ENCODE measurements at regions not wholly inside any gene's neighbourhood (a gene's known extent, or its start where the extent isn't known, plus 50 kb on each side); places are given as distances from the start of the nearest gene placed in this dataset.

DNA sequence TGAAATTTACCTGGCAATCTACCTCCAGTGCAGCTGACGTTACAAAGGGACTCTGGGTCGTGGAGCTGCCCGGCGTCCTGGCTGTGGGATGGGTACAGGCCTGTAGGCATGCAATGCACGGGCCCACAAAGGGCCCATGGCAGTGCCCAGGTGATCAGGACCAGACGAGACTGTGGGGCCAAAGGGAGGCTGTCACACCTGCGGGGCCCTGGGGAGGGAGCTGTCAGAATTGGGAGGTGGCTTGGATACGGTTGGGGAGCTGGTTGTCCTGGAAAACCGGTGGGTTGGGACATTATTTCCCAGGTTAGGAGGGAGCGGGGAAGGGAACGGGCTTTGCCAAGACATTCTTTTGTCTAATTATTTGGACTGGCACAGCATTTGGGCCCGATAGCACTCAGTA is 958.5 kb downstream of the BRD1 start:
- Histone ChIP-seq H4K91ac (ENCODE audit: insufficient read depth, low read depth, low read length) (no peak overlapping the region), H2BK15ac (ENCODE audit: low read depth, low read length) (no peak overlapping the region), H2AK9ac (replicated peaks; ENCODE audit: low read depth, low read length, poor library complexity) (no peak overlapping the region), H3K9me3 (ENCODE audit: control insufficient read depth, insufficient read depth, low read length) (peaks cover 53% of the 10 kb centered on the region), H3K56ac (ENCODE audit: extremely low read depth, insufficient read depth, low read length) (no peak overlapping the region), H2AK5ac (ENCODE audit: low read depth, low read length) (no peak overlapping the region), H3K18ac (ENCODE audit: low read depth, low read length) (no peak overlapping the region), H3K9ac (ENCODE audit: low read depth, low read length) (no peak overlapping the region), H3K23ac (ENCODE audit: low read depth, low read length) (no peak overlapping the region), H3K4ac (ENCODE audit: low read depth, low read length) (no peak overlapping the region), H3K4me3 (ENCODE audit: insufficient read depth, low read depth, low read length) (no peak overlapping the region), H3K9me1 (ENCODE audit: insufficient read depth, low read length) (no peaks in the 10 kb centered on the region), H3K27me3 (ENCODE audit: control insufficient read depth, insufficient read depth, low read length) (no peaks in the 10 kb centered on the region), H3K4me1 (ENCODE audit: control insufficient read depth, insufficient read depth, low read length) (no peaks in the 10 kb centered on the region), H3K36me3 (ENCODE audit: control insufficient read depth, insufficient read depth, low read length) (no peaks in the 10 kb centered on the region), H3K79me1 (ENCODE audit: low read depth in 1 of 2, low read length in 2 of 2) (no peaks in the 10 kb centered on the region), H2BK120ac (ENCODE audit: low read depth, low read length) (no peak overlapping the region), H2BK5ac (ENCODE audit: low read depth, low read length, poor library complexity, severe bottlenecking) (no peak overlapping the region), H3K27ac (ENCODE audit: insufficient read depth, low read length) (no peak overlapping the region), H4K20me1 (ENCODE audit: insufficient read depth, low read length) (no peaks in the 10 kb centered on the region), H3K14ac (replicated peaks; ENCODE audit: low read depth, low read length) (no peak overlapping the region), H2AFZ (replicated peaks; ENCODE audit: low read length, poor library complexity) (no peak overlapping the region), H4K5ac (ENCODE audit: low read depth, low read length) (no peak overlapping the region), H2BK20ac (ENCODE audit: low read depth, low read length) (no peak overlapping the region), H3K4me2 (ENCODE audit: low read depth, low read length) (no peak overlapping the region), H4K8ac (ENCODE audit: low read depth in 2 of 2, low read length in 2 of 2) (no peak overlapping the region)
- CTCF ChIA-PET: no interaction called here
- POLR2A ChIA-PET (ENCODE audit: unreplicated experiment): no interaction called here
- WGBS, 2 experiments (ENCODE audit: extremely low coverage in 2 of 2, insufficient read length in 1 of 2): 48% methylated on average over 7 of the region's 12 CpGs; no CpG with 5 or more reads in 1 of the 2 experiments
- in situ Hi-C loops (cut with MboI; ENCODE audit: low sequenced_read_pairs) (no loop called here), intact Hi-C loops (cut with micrococcal nuclease) (no loop called here), dilution Hi-C loops (cut with HindIII; ENCODE audit: low sequenced_read_pairs, unreplicated experiment) (no loop called here)
- BruUV-seq (replicated peaks): no TSS peak
- TF ChIP-seq RCOR1 (IDR thresholded peaks at IDR 0.05; ENCODE audit: insufficient replicate concordance, low read length) (no peak), RFX5 (IDR thresholded peaks at IDR 0.05; ENCODE audit: low read depth, low read length) (no peak), MAFK (IDR thresholded peaks at IDR 0.05; ENCODE audit: low read depth, low read length) (no peak), SMC3 (IDR thresholded peaks at IDR 0.05; ENCODE audit: low read depth, low read length) (no peak)
- TF ChIP-seq, protein P1, sequence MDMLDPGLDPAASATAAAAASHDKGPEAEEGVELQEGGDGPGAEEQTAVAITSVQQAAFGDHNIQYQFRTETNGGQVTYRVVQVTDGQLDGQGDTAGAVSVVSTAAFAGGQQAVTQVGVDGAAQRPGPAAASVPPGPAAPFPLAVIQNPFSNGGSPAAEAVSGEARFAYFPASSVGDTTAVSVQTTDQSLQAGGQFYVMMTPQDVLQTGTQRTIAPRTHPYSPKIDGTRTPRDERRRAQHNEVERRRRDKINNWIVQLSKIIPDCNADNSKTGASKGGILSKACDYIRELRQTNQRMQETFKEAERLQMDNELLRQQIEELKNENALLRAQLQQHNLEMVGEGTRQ (IDR thresholded peaks at IDR 0.05; ENCODE audit: low read depth, low read length): no peak
- DNase-seq (no peak), ATAC-seq (ENCODE audit: low read depth) (no peak)

All from IMR-90 (cell line).